ENCODE measurements at regions not wholly inside any gene's neighbourhood (a gene's known extent, or its start where the extent isn't known, plus 50 kb on each side); places are given as distances from the start of the nearest gene placed in this dataset.

DNA sequence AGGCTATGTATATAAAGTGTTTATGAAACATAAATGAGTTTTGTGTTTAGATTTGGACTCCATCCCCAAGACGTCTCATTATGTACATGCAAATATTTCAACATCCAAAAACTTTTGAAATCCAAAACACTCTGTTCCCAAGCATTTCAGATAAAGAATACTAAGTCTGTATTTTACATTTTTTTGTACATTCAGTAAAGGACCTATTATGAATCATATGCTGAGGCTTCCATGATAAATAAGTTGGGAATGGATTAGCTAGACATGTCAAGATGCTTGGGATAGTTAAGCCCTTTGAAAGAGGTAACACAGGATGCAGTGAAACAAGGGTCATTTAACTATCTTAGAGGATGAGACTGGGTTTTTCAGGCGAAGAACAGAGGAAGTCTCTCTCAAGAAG, 262.9 kb downstream of the SNX13 start:
- DNase-seq (ENCODE audit: extremely low spot score, unreplicated experiment) = no peak
- H3K4me1 Mint-ChIP-seq (ENCODE audit: unreplicated experiment) = peaks cover 59% of the 10 kb centered on the region
- H3K27ac Mint-ChIP-seq (ENCODE audit: unreplicated experiment) = peak overlapping the region; percentile 11
- no peak overlapping the region for H3K4me3 Mint-ChIP-seq (ENCODE audit: unreplicated experiment)
- TF ChIP-seq, protein P1, sequence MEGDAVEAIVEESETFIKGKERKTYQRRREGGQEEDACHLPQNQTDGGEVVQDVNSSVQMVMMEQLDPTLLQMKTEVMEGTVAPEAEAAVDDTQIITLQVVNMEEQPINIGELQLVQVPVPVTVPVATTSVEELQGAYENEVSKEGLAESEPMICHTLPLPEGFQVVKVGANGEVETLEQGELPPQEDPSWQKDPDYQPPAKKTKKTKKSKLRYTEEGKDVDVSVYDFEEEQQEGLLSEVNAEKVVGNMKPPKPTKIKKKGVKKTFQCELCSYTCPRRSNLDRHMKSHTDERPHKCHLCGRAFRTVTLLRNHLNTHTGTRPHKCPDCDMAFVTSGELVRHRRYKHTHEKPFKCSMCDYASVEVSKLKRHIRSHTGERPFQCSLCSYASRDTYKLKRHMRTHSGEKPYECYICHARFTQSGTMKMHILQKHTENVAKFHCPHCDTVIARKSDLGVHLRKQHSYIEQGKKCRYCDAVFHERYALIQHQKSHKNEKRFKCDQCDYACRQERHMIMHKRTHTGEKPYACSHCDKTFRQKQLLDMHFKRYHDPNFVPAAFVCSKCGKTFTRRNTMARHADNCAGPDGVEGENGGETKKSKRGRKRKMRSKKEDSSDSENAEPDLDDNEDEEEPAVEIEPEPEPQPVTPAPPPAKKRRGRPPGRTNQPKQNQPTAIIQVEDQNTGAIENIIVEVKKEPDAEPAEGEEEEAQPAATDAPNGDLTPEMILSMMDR (IDR thresholded peaks at IDR 0.05) = no peak
- H3K36me3 Mint-ChIP-seq (ENCODE audit: unreplicated experiment) = no peaks in the 10 kb centered on the region
- no peaks in the 10 kb centered on the region for H3K27me3 Mint-ChIP-seq (ENCODE audit: unreplicated experiment)
- peaks cover 3% of the 10 kb centered on the region for H3K9me3 Mint-ChIP-seq (ENCODE audit: unreplicated experiment)

DNA sequence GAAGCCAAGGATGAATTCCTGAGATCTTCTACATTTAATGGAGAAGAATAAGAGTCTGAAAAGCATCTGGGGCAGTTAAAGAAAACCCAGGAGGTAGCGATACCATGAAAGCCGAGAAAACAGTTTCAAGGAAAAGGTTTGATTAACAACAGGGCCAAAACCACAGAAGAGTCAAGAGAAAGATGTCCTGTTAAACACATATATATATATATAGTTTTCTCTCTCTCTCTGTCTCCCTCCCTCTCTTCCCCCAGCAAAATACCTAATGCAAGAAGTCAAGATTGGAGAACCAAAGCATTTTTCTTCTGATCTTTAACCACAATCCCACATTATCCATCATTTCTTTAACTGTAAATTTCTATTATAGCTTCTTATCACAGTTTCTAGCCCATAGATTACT, 261.4 kb downstream of the SNX13 start:
- Mint-ChIP-seq H3K27ac (ENCODE audit: unreplicated experiment) (peak overlapping the region; percentile 91), H3K36me3 (ENCODE audit: unreplicated experiment) (no peaks in the 10 kb centered on the region), H3K4me1 (ENCODE audit: unreplicated experiment) (peaks cover 66% of the 10 kb centered on the region), H3K27me3 (ENCODE audit: unreplicated experiment) (no peaks in the 10 kb centered on the region), H3K9me3 (ENCODE audit: unreplicated experiment) (peaks cover 3% of the 10 kb centered on the region), H3K4me3 (ENCODE audit: unreplicated experiment) (no peak overlapping the region)
- DNase-seq (ENCODE audit: extremely low spot score, unreplicated experiment) = no peak
- TF ChIP-seq, protein P1 (IDR thresholded peaks at IDR 0.05) = no peak

DNA sequence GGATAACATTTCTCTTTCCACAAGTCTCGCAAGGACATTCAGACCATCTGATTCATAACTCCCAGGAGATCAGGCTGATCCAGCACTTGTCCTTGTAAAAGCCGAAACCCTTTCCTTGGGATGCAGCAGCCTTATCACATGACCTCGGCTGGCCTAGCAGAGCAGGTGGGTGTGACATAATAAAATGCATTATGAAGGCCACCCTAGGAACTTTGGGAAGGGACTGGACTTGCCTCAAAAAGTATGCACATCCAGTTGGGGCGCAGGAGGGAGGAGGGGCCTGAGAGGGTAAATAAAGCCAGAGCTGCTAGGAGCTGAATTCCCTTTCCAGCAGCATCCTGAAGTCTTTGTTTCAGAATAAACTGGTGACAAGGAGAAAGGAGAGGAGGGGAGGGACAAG, 260.8 kb downstream of the SNX13 start:
- Mint-ChIP-seq H3K9me3 (ENCODE audit: unreplicated experiment) (peaks cover 3% of the 10 kb centered on the region), H3K27ac (ENCODE audit: unreplicated experiment) (peak overlapping the region; percentile 91), H3K36me3 (ENCODE audit: unreplicated experiment) (no peaks in the 10 kb centered on the region), H3K4me1 (ENCODE audit: unreplicated experiment) (peaks cover 63% of the 10 kb centered on the region), H3K4me3 (ENCODE audit: unreplicated experiment) (no peak overlapping the region), H3K27me3 (ENCODE audit: unreplicated experiment) (no peaks in the 10 kb centered on the region)
- TF ChIP-seq, protein P1 (IDR thresholded peaks at IDR 0.05) = no peak
- no peak for DNase-seq (ENCODE audit: extremely low spot score, unreplicated experiment)

DNA sequence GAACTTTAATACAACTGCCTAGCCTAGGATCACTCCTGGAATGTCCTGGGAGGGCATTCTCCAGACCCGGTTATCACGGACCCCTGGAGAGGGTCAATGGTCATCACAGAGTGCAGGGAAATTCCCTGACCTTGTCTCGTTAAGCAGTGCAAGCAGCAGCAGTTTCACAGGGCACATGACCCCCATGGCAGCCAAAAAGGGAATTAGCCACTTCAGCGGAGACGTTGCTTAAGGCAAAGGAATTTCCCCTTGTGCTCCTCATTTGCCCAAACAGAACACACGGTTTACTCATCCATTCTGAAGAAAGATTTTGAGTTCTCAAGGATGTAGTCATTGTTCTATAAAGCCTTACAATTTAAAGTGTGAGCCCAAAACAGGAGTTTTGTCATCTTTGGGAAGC, 260.3 kb downstream of the SNX13 start:
- Mint-ChIP-seq H3K27me3 (ENCODE audit: unreplicated experiment) (no peaks in the 10 kb centered on the region), H3K27ac (ENCODE audit: unreplicated experiment) (peak overlapping the region; percentile 91), H3K4me3 (ENCODE audit: unreplicated experiment) (no peak overlapping the region), H3K36me3 (ENCODE audit: unreplicated experiment) (no peaks in the 10 kb centered on the region), H3K9me3 (ENCODE audit: unreplicated experiment) (peaks cover 3% of the 10 kb centered on the region), H3K4me1 (ENCODE audit: unreplicated experiment) (peaks cover 60% of the 10 kb centered on the region)
- DNase-seq (ENCODE audit: extremely low spot score, unreplicated experiment) = no peak
- TF ChIP-seq, protein P1 (IDR thresholded peaks at IDR 0.05) = no peak

DNA sequence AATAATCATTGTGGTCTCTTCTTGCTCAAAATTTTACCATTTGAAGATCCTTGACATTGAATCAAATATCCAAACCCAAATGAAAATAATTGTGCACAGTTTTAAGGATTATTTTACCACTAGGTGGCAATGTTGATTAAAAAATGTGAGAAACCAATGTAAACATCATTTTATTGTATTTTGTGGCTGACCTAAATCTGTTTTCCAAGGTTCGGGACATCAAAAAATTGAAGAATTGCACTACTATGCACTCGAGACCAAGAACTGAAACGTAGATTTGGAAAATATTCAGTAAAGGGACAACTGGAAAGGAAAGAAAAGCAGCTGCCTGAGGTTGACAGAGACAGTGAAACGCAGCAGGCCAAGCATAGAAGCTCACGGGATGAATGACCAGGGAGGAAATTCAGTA, 259.3 kb downstream of the SNX13 start:
- peaks cover 60% of the 10 kb centered on the region for H3K4me1 Mint-ChIP-seq (ENCODE audit: unreplicated experiment)
- DNase-seq (ENCODE audit: extremely low spot score, unreplicated experiment) = no peak
- H3K27me3 Mint-ChIP-seq (ENCODE audit: unreplicated experiment) = no peaks in the 10 kb centered on the region
- TF ChIP-seq, protein P1 (IDR thresholded peaks at IDR 0.05) = peak; percentile 55
- H3K9me3 Mint-ChIP-seq (ENCODE audit: unreplicated experiment) = peaks cover 3% of the 10 kb centered on the region
- H3K27ac Mint-ChIP-seq (ENCODE audit: unreplicated experiment) = peak overlapping the region; percentile 91
- no peaks in the 10 kb centered on the region for H3K36me3 Mint-ChIP-seq (ENCODE audit: unreplicated experiment)
- H3K4me3 Mint-ChIP-seq (ENCODE audit: unreplicated experiment) = no peak overlapping the region
